KMS-11 (cell line): ENCODE measurements at regions not wholly inside any gene's neighbourhood (a gene's known extent, or its start where the extent isn't known, plus 50 kb on each side); places are given as distances from the start of the nearest gene placed in this dataset.

Experiments used
- H2AFZ ChIP-seq: fragments of 200-600 bp; sonication (generic); 2 replicates; pipeline ENCODE4 v1.6.1; 2016; ENCODE audit warnings: antibody characterized with exemption, mixed run types, low read depth
- H3K27ac ChIP-seq: fragments of 200-600 bp; sonication (generic); 2 replicates; pipeline ENCODE4 v1.6.1; 2016; ENCODE audit warnings: mild to moderate bottlenecking, mixed run types
- H3K27me3 ChIP-seq: fragments of 200-600 bp; sonication (generic); 2 replicates; pipeline ENCODE4 v1.6.1; 2017; ENCODE audit warnings: mild to moderate bottlenecking, low read depth, mixed run types, moderate library complexity; ENCODE audit not compliant: insufficient read depth
- H3K36me3 ChIP-seq: fragments of 200-600 bp; sonication (generic); 2 replicates; pipeline ENCODE4 v1.6.1; 2017; ENCODE audit warnings: mild to moderate bottlenecking, mixed run types; ENCODE audit not compliant: insufficient read depth
- H3K4me1 ChIP-seq: fragments of 200-600 bp; sonication (generic); 2 replicates; pipeline ENCODE4 v1.6.1; 2016; ENCODE audit warnings: mild to moderate bottlenecking, low read depth, mixed run types; ENCODE audit not compliant: poor library complexity, severe bottlenecking
- H3K4me2 ChIP-seq: fragments of 200-600 bp; sonication (generic); 2 replicates; pipeline ENCODE4 v1.7.0; 2016; ENCODE audit warnings: mild to moderate bottlenecking, mixed run types
- H3K4me3 ChIP-seq: fragments of 200-600 bp; sonication (generic); IDR thresholded peaks from 2 replicates; pipeline ENCODE4 v1.6.1; 2017; ENCODE audit warnings: low read depth, low read length, mixed read lengths; ENCODE audit not compliant: insufficient read depth
- H3K79me2 ChIP-seq: fragments of 200-600 bp; sonication (generic); 2 replicates; pipeline ENCODE4 v1.6.1; 2016; ENCODE audit warnings: low read depth, mixed run types; ENCODE audit not compliant: insufficient read depth
- H3K9ac ChIP-seq: fragments of 200-600 bp; sonication (generic); 2 replicates; pipeline ENCODE4 v1.6.1; 2016; ENCODE audit warnings: mild to moderate bottlenecking, mixed run types
- H4K20me1 ChIP-seq: fragments of 200-600 bp; sonication (generic); 2 replicates; pipeline ENCODE4 v1.6.1; 2016; ENCODE audit warnings: mild to moderate bottlenecking, mixed run types; ENCODE audit not compliant: insufficient read depth
- TF ChIP-seq, protein P1 (sequence below): fragments of 200-600 bp; sonication (generic); conservative IDR thresholded peaks from 2 replicates; pipeline ENCODE4 v1.6.1; 2017; ENCODE audit warnings: low read depth, mild to moderate bottlenecking, antibody characterized with exemption, low read length, moderate library complexity, mixed read lengths

DNA sequence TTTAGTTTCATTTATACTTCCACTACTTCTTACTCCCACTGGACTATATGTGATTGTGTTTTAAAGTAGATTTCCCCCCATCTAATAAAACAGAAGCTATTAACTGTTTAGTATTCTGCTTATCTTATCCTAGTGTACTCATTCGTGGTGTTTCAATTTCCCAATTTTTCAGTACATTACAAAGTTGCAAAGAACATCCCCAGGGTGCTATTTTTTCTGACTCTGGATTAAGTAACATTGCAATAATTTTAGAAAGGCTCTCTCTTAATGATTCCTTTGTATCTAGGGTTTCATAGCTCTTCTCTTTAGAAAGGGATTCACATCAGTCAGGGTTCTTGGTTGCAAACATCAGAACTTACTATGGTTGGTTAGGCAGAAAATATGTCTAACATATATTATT is 317.9 kb upstream of the DIPK2B start:
- Histone ChIP-seq H3K4me3 (no peak overlapping the region), H3K9ac (no peak overlapping the region), H3K79me2 (no peaks in the 10 kb centered on the region), H2AFZ (no peak overlapping the region), H3K4me2 (no peak overlapping the region), H4K20me1 (no peaks in the 10 kb centered on the region), H3K36me3 (no peaks in the 10 kb centered on the region), H3K27ac (no peak overlapping the region), H3K4me1 (no peaks in the 10 kb centered on the region), H3K27me3 (no peaks in the 10 kb centered on the region)
- TF ChIP-seq, protein P1, sequence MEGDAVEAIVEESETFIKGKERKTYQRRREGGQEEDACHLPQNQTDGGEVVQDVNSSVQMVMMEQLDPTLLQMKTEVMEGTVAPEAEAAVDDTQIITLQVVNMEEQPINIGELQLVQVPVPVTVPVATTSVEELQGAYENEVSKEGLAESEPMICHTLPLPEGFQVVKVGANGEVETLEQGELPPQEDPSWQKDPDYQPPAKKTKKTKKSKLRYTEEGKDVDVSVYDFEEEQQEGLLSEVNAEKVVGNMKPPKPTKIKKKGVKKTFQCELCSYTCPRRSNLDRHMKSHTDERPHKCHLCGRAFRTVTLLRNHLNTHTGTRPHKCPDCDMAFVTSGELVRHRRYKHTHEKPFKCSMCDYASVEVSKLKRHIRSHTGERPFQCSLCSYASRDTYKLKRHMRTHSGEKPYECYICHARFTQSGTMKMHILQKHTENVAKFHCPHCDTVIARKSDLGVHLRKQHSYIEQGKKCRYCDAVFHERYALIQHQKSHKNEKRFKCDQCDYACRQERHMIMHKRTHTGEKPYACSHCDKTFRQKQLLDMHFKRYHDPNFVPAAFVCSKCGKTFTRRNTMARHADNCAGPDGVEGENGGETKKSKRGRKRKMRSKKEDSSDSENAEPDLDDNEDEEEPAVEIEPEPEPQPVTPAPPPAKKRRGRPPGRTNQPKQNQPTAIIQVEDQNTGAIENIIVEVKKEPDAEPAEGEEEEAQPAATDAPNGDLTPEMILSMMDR = no peak

DNA sequence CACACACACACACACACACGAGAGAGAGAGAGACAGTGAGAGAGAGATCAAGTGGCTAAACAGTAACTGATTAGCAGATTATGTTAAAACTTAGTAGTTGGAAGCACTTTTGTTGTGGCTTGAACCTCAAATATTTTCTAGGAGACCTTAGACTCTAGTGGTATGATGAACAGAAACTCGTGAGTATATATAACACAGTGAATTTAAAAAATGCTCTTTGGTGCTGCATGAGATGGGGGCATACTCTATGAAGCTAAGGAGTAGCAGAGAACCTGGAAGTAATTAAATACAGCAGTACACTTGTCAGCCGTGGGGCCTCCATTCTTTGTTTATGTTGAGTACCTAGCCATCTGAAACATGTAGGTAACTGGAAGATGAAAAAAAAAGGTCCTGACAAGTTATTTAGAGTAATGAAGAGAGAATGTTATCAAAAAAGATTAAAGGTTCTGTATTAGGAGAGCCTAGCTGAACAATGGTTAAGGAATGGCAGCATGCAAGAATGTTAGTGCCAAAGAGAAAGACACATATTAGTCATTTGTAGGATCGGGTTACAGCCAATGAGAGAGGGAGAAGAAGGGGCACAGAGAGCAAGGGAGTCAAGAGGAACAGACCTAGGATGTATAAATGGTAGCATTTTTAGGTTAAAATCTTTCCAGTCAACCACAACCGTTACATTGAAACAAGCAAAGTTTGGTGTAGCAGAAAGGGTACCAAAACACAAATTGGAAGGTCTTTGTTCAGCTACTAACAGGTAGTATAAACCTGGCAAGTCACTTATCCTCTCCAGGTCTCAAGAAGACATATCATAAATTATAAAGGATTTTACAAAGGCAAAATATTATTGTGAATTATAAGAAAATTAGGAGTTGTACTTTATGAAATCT is 316.7 kb upstream of the DIPK2B start:
- no peaks in the 10 kb centered on the region for H3K4me1 ChIP-seq
- no peak overlapping the region for H3K9ac ChIP-seq
- no peak overlapping the region for H3K4me3 ChIP-seq
- H3K27me3 ChIP-seq = no peaks in the 10 kb centered on the region
- no peak overlapping the region for H2AFZ ChIP-seq
- H3K36me3 ChIP-seq = no peaks in the 10 kb centered on the region
- no peaks in the 10 kb centered on the region for H3K79me2 ChIP-seq
- H3K27ac ChIP-seq = no peak overlapping the region
- TF ChIP-seq, protein P1 = no peak
- H3K4me2 ChIP-seq = no peak overlapping the region
- no peaks in the 10 kb centered on the region for H4K20me1 ChIP-seq

DNA sequence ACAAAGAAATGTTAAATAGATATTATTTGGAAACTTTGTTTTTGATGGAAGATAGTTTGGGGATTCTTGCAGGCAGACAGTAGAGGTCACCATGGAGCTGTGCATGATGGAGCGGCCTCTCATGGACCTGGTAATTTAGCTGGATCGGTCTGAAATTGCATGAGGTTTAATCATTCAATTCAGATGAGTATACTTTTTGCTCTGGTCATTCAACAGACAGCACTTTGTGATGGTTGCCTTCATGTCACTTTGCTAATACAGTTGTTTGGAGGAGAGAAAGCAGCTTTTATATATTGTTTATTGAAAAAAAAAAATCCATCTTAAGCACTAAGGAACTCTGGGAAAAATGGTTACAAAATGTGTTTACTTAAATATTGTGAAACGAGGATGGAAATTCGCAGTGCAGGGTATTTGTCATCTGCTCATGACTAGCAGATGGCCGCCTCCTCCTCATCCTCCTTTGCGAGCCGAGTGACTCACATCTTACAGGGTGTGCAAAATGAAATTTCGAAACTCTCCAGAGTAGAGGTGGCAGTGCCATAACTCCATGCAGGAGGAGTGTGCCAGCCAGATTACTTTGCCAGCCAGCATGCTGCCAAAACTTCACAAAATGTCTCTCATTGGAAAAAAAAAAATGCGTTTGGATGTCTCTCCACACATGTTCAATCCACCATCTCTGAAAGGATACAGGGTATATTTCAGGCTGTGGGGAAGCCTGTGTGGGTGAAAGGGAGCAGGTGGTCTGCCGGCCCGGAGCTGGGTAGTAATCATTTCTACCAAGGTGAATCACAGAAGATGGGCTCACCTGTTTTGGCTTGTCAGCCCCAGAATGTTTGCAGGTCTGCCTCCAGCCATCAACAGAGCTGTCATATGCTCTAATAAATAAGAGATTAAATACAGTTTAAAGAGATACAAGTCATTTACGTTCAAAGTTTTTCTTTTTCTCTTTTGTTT is 314.9 kb upstream of the DIPK2B start:
- Histone ChIP-seq H3K36me3 (no peaks in the 10 kb centered on the region), H3K27me3 (no peaks in the 10 kb centered on the region), H3K27ac (no peak overlapping the region), H3K9ac (no peak overlapping the region), H3K4me1 (no peaks in the 10 kb centered on the region), H4K20me1 (no peaks in the 10 kb centered on the region), H3K4me3 (no peak overlapping the region), H2AFZ (no peak overlapping the region), H3K4me2 (no peak overlapping the region), H3K79me2 (no peaks in the 10 kb centered on the region)
- TF ChIP-seq, protein P1 = peak; percentile 41; the same call in 1 of the 2 replicates

DNA sequence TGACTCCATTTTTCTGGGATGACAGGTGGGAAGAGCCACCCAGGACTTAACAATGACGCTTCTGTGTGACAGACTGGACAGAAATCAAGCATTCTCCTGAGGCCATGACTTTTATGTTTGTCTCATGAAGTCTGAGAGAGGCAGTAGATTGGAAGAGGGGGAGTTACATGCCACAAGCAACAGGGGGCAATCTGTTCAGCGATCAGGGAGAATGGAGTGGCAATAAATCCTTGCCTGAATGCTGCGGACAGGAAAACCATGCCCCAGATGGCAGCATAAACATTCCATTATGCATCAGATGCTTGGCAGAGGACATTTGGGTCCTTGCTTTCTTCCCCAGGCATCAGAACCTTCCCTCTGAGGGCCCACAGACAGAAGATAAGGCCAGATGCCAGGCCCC is 312.4 kb upstream of the DIPK2B start:
- Histone ChIP-seq H3K27me3 (no peaks in the 10 kb centered on the region), H3K36me3 (no peaks in the 10 kb centered on the region), H3K4me1 (no peaks in the 10 kb centered on the region), H3K79me2 (no peaks in the 10 kb centered on the region), H3K4me2 (no peak overlapping the region), H3K4me3 (no peak overlapping the region), H4K20me1 (no peaks in the 10 kb centered on the region), H3K9ac (no peak overlapping the region), H2AFZ (no peak overlapping the region), H3K27ac (no peak overlapping the region)
- TF ChIP-seq, protein P1 = no peak
